ENCODE measurements at regions not wholly inside any gene's neighbourhood (a gene's known extent, or its start where the extent isn't known, plus 50 kb on each side); places are given as distances from the start of the nearest gene placed in this dataset.

GRCh38 chr9:119675951-119676350, 306.7 kb upstream of the BRINP1 start:
- TF ChIP-seq ZBTB43 (CRISPR knock-in tag; IDR thresholded peaks at IDR 0.05): no peak
- no peak for TF ChIP-seq SP1 (CRISPR knock-in tag; conservative IDR thresholded peaks at IDR 0.05)
- no peak for TF ChIP-seq CTCF (IDR thresholded peaks at IDR 0.05)
- no peak for TF ChIP-seq ATF3 (CRISPR knock-in tag; conservative IDR thresholded peaks at IDR 0.05)
- no peak for TF ChIP-seq ZNF512 (CRISPR knock-in tag; IDR thresholded peaks at IDR 0.05; ENCODE audit: borderline replicate concordance)
- no peak for TF ChIP-seq TEAD4 (CRISPR knock-in tag; IDR thresholded peaks at IDR 0.05)
- TF ChIP-seq ZNF232 (CRISPR knock-in tag; IDR thresholded peaks at IDR 0.05): no peak
